CD4-positive, alpha-beta T cell (primary cell): ENCODE measurements at regions not wholly inside any gene's neighbourhood (a gene's known extent, or its start where the extent isn't known, plus 50 kb on each side); places are given as distances from the start of the nearest gene placed in this dataset.

Experiments used
- ATAC-seq: fragments of 200-7000 bp; cut with Tn5 transposase; one replicate; pipeline ENCODE4 v1.10.0; 2022; ENCODE audit warnings: mild to moderate bottlenecking; ENCODE audit not compliant: poor library complexity
- CTCF ChIA-PET: fragments of 350-600 bp; sonication (Branson Sonifier 250); formaldehyde crosslinking; loops from one replicate; lab custom pipeline; 2021; ENCODE audit warnings: antibody characterized with exemption, inconsistent platforms; lab: Charles Lee
- POLR2A ChIA-PET: fragments of 350-600 bp; sonication (Branson Sonifier 250); formaldehyde crosslinking; loops from one replicate; lab custom pipeline; 2021; ENCODE audit warnings: antibody characterized with exemption, inconsistent platforms; lab: Charles Lee
- DNase-seq, 14 experiments: peaks; one replicate each; pipeline ENCODE4 v3.0.0-alpha.2; 2013 to 2020; ENCODE audit warnings: mixed read lengths in 2 of 14
- H3K27ac ChIP-seq, 2 donors: one replicate each; pipeline versions ENCODE4 v1.5.1 to v1.7.0; 2013; ENCODE audit warnings: low read length in 2 of 2, low read depth in 1 of 2, mild to moderate bottlenecking in 1 of 2
- H3K27me3 ChIP-seq, 2 experiments: 1 replicate in 1 of 2; 2 replicates in 1 of 2; pipeline versions ENCODE4 v1.6.1 to v1.7.0; 2013; ENCODE audit warnings: low read length in 2 of 2, control low read depth in 1 of 2, mild to moderate bottlenecking in 1 of 2, moderate library complexity in 1 of 2; ENCODE audit not compliant: insufficient read depth in 2 of 2, control insufficient read depth in 1 of 2
- H3K36me3 ChIP-seq: one replicate; pipeline ENCODE4 v1.6.1; 2013; ENCODE audit warnings: low read length, control low read depth; ENCODE audit not compliant: insufficient read depth
- H3K4me1 ChIP-seq: one replicate; pipeline ENCODE4 v1.6.1; 2013; ENCODE audit warnings: low read length, control low read depth; ENCODE audit not compliant: insufficient read depth
- H3K4me3 ChIP-seq: one replicate; pipeline ENCODE4 v1.5.1; 2013; ENCODE audit warnings: mild to moderate bottlenecking, low read length, moderate library complexity
- H3K9me3 ChIP-seq, 2 experiments: 1 replicate in 1 of 2; 2 replicates in 1 of 2; pipeline versions ENCODE4 v1.6.1 to v1.7.0; 2013; ENCODE audit warnings: low read length in 2 of 2, mild to moderate bottlenecking in 2 of 2, control low read depth in 1 of 2, moderate library complexity in 1 of 2; ENCODE audit not compliant: control insufficient read depth in 1 of 2, insufficient read depth in 1 of 2
- H3K27ac Mint-ChIP-seq: one replicate; pipeline ENCODE4 v1.8.0; 2020; ENCODE audit warnings: mixed read lengths
- H3K27me3 Mint-ChIP-seq: one replicate; pipeline ENCODE4 v1.8.0; 2021; ENCODE audit warnings: mixed read lengths
- H3K36me3 Mint-ChIP-seq: one replicate; pipeline ENCODE4 v1.8.0; 2021; ENCODE audit warnings: low read depth, mixed read lengths
- H3K4me1 Mint-ChIP-seq: one replicate; pipeline ENCODE4 v1.8.0; 2021; ENCODE audit warnings: low read depth, mixed read lengths
- H3K4me3 Mint-ChIP-seq: one replicate; pipeline ENCODE4 v1.8.0; 2020; ENCODE audit warnings: mild to moderate bottlenecking, mixed read lengths
- H3K9me3 Mint-ChIP-seq: one replicate; pipeline ENCODE4 v1.8.0; 2020; ENCODE audit warnings: mixed read lengths
- CTCF ChIP-seq: fragments of 200-600 bp; IDR thresholded peaks from one replicate; pipeline ENCODE4 v1.8.0; 2022; ENCODE audit warnings: antibody characterized with exemption, mild to moderate bottlenecking
- intact Hi-C, 2 experiments: fragments of 100-400 bp; cut with DNase I in 1 of 2; cut with micrococcal nuclease in 1 of 2; formaldehyde crosslinking; loops; one replicate each; pipeline versions ENCODE4 v1.15.1 to v1.9.0; 2023 to 2025; cut with DNase I, micrococcal nuclease

GRCh38 chr5:114192108-114192507, 169.8 kb upstream of the KCNN2 start:
- TF ChIP-seq CTCF: no peak
- intact Hi-C loops: no loop called here
- Histone ChIP-seq H3K4me1 (no peaks in the 10 kb centered on the region), H3K27me3 (no peaks in the 10 kb centered on the region), H3K36me3 (no peaks in the 10 kb centered on the region), H3K4me3 (no peak overlapping the region), H3K9me3 (peaks cover 0 to 5% of the 10 kb centered on the region in 2 experiments), H3K27ac (no peak overlapping the region)
- ChIA-PET CTCF (no interaction called here), POLR2A (no interaction called here)
- Mint-ChIP-seq H3K27me3 (no peaks in the 10 kb centered on the region), H3K36me3 (no peaks in the 10 kb centered on the region), H3K4me1 (no peaks in the 10 kb centered on the region), H3K9me3 (peaks cover 5% of the 10 kb centered on the region), H3K4me3 (no peak overlapping the region), H3K27ac (no peak overlapping the region)
- ATAC-seq: no peak
- no peak for DNase-seq

- Mint-ChIP-seq H3K27me3 (no peaks in the 10 kb centered on the region), H3K36me3 (no peaks in the 10 kb centered on the region), H3K9me3 (peaks cover 19% of the 10 kb centered on the region), H3K4me1 (no peaks in the 10 kb centered on the region), H3K27ac (no peak overlapping the region), H3K4me3 (no peak overlapping the region)
- ChIA-PET POLR2A (no interaction called here), CTCF (no interaction called here)
- Histone ChIP-seq H3K4me1 (no peaks in the 10 kb centered on the region), H3K4me3 (no peak overlapping the region), H3K27me3 (no peaks in the 10 kb centered on the region), H3K27ac (no peak overlapping the region), H3K9me3 (peaks cover 11 to 13% of the 10 kb centered on the region in 2 experiments), H3K36me3 (no peaks in the 10 kb centered on the region)
- DNase-seq (no peak), ATAC-seq (no peak)
- intact Hi-C loops: no loop called here
- no peak for TF ChIP-seq CTCF
Observed at GRCh38 chr5:114201332-114201731, 160.5 kb upstream of the KCNN2 start.

GRCh38 chr5:114204923-114205322, 156.9 kb upstream of the KCNN2 start:
- Histone ChIP-seq H3K9me3 (peaks cover 11 to 13% of the 10 kb centered on the region in 2 experiments), H3K27me3 (no peaks in the 10 kb centered on the region)

More at GRCh38 chr5:114204923-114205322, 156.9 kb upstream of the KCNN2 start:
- Histone ChIP-seq H3K36me3 (no peaks in the 10 kb centered on the region), H3K27ac (no peak overlapping the region), H3K4me3 (no peak overlapping the region), H3K4me1 (no peaks in the 10 kb centered on the region)
- Mint-ChIP-seq H3K4me1 (no peaks in the 10 kb centered on the region), H3K36me3 (no peaks in the 10 kb centered on the region), H3K27me3 (no peaks in the 10 kb centered on the region), H3K27ac (no peak overlapping the region), H3K4me3 (no peak overlapping the region), H3K9me3 (peaks cover 17% of the 10 kb centered on the region)
- ATAC-seq (no peak), DNase-seq (no peak)
- TF ChIP-seq CTCF: no peak
- POLR2A ChIA-PET: no interaction called here
- CTCF ChIA-PET: no interaction called here
- intact Hi-C loops: no loop called here
